HG03457 (cell line): ENCODE measurements at regions not wholly inside any gene's neighbourhood (a gene's known extent, or its start where the extent isn't known, plus 50 kb on each side); places are given as distances from the start of the nearest gene placed in this dataset.
"Not testable (repeated sequence)": the region's sequence is repeated elsewhere in the genome, so short reads cannot be mapped to it uniquely, and the experiment has no call there.

ENCODE experiments used
- ATAC-seq: cut with Tn5 transposase; IDR thresholded peaks from one replicate; pipeline ENCODE4 v1.9.1; 2021; ENCODE audit warnings: moderate number of reproducible peaks; ENCODE audit not compliant: unreplicated experiment

- ATAC-seq = no peak
Observed at GRCh38 chr13:64674126-64674525, 2556.0 kb downstream of the PCDH9 start.

- no peak for ATAC-seq
Observed at GRCh38 chr13:64672751-64673150, 2557.4 kb downstream of the PCDH9 start.

- no peak for ATAC-seq
Observed at GRCh38 chr13:64662887-64663593, 2567.1 kb downstream of the PCDH9 start.

- ATAC-seq = no peak
Observed at GRCh38 chr13:64648293-64648692, 2581.8 kb downstream of the PCDH9 start.

GRCh38 chr13:64643066-64643465 is 2587.1 kb downstream of the PCDH9 start:
- no peak for ATAC-seq

- ATAC-seq = no peak
Observed at GRCh38 chr13:64640002-64640401, 2590.1 kb downstream of the PCDH9 start.

- no peak for ATAC-seq
Observed at GRCh38 chr13:64639206-64639605, 2590.9 kb downstream of the PCDH9 start.

GRCh38 chr13:64633948-64634347 is 2596.2 kb downstream of the PCDH9 start:
- ATAC-seq = no peak

- no peak for ATAC-seq
Observed at GRCh38 chr13:64627654-64628053, 2602.5 kb downstream of the PCDH9 start.

- ATAC-seq = no peak
Observed at GRCh38 chr13:64626105-64626504, 2604.0 kb downstream of the PCDH9 start.

- ATAC-seq = no peak
Observed at GRCh38 chr13:64617231-64617630, 2612.9 kb downstream of the PCDH9 start.

- ATAC-seq = no peak
Observed at GRCh38 chr13:64591971-64592370, 2638.2 kb downstream of the PCDH9 start.

GRCh38 chr13:64579331-64579730 is 2650.8 kb downstream of the PCDH9 start:
- no peak for ATAC-seq

GRCh38 chr13:64568748-64569147 is 2661.4 kb downstream of the PCDH9 start:
- no peak for ATAC-seq

GRCh38 chr13:64558031-64558430 is 2672.1 kb downstream of the PCDH9 start:
- ATAC-seq = not testable (repeated sequence)

GRCh38 chr13:64556376-64556775 is 2673.8 kb downstream of the PCDH9 start:
- no peak for ATAC-seq

GRCh38 chr13:64553411-64554129 is 2676.6 kb downstream of the PCDH9 start:
- no peak for ATAC-seq

GRCh38 chr13:64551755-64552154 is 2678.4 kb downstream of the PCDH9 start:
- no peak for ATAC-seq

GRCh38 chr13:64546371-64546770 is 2683.8 kb downstream of the PCDH9 start:
- no peak for ATAC-seq

- ATAC-seq = no peak
Observed at GRCh38 chr13:64540976-64541375, 2689.2 kb downstream of the PCDH9 start.

- ATAC-seq = no peak
Observed at GRCh38 chr13:64540468-64540867, 2689.7 kb downstream of the PCDH9 start.

- no peak for ATAC-seq
Observed at GRCh38 chr13:64538711-64539110, 2691.4 kb downstream of the PCDH9 start.
